IMR-90 (cell line): ENCODE measurements at regions not wholly inside any gene's neighbourhood (a gene's known extent, or its start where the extent isn't known, plus 50 kb on each side); places are given as distances from the start of the nearest gene placed in this dataset.

Experiments used
- ATAC-seq: fragments of 200-7000 bp; cut with Tn5 transposase; 2 replicates; pipeline ENCODE4 v1.9.1; 2020; ENCODE audit warnings: low read depth, mild to moderate bottlenecking, moderate library complexity
- BruUV-seq: library from RNA; stranded (reverse); fragments of 400-500 nt; replicated peaks from 2 replicates; lab custom pipeline; 2021; lab: Mats Ljungman, UMichigan
- CTCF ChIA-PET: fragments of 300-600 bp; formaldehyde crosslinking; extraction: SDS; loops from one replicate; lab custom pipeline; 2021; ENCODE audit warnings: antibody characterized with exemption; lab: Yijun Ruan, JAX
- POLR2A ChIA-PET: fragments of 300-600 bp; sonication (Branson Sonifier 250); formaldehyde crosslinking; loops from one replicate; lab custom pipeline; 2022; ENCODE audit warnings: antibody characterized with exemption; ENCODE audit not compliant: unreplicated experiment; lab: Charles Lee
- DNase-seq: peaks from one replicate; pipeline ENCODE4 v3.0.0; 2013
- H2AFZ ChIP-seq: replicated peaks from 2 replicates; pipeline ENCODE3; 2013; ENCODE audit warnings: low read length, mild to moderate bottlenecking; ENCODE audit not compliant: poor library complexity
- H2AK5ac ChIP-seq: 2 replicates; pipeline ENCODE4 v1.6.1; 2013; ENCODE audit warnings: low read depth, low read length, inconsistent platforms
- H2AK9ac ChIP-seq: replicated peaks from 2 replicates; pipeline ENCODE3; 2013; ENCODE audit warnings: mild to moderate bottlenecking, low read depth, low read length, moderate library complexity; ENCODE audit not compliant: poor library complexity
- H2BK120ac ChIP-seq: 2 replicates; pipeline ENCODE4 v1.6.1; 2013; ENCODE audit warnings: low read depth, low read length, inconsistent platforms
- H2BK15ac ChIP-seq: 3 replicates; pipeline ENCODE4 v1.6.1; 2013; ENCODE audit warnings: low read depth, low read length, inconsistent platforms
- H2BK20ac ChIP-seq: 2 replicates; pipeline ENCODE4 v1.6.1; 2013; ENCODE audit warnings: low read depth, mild to moderate bottlenecking, inconsistent platforms, low read length, moderate library complexity
- H2BK5ac ChIP-seq: 2 replicates; pipeline ENCODE4 v1.6.1; 2013; ENCODE audit warnings: mild to moderate bottlenecking, low read depth, low read length, inconsistent platforms; ENCODE audit not compliant: poor library complexity, severe bottlenecking
- H3K14ac ChIP-seq: replicated peaks from 2 replicates; pipeline ENCODE4 v1.6.1; 2013; ENCODE audit warnings: low read depth, low read length, inconsistent platforms
- H3K18ac ChIP-seq: 2 replicates; pipeline ENCODE4 v1.6.1; 2013; ENCODE audit warnings: low read depth, low read length, control low read depth
- H3K23ac ChIP-seq: 2 replicates; pipeline ENCODE4 v1.6.1; 2013; ENCODE audit warnings: low read depth, low read length, inconsistent platforms
- H3K27ac ChIP-seq: 2 replicates; pipeline ENCODE4 v1.5.1; 2013; ENCODE audit warnings: mild to moderate bottlenecking, control low read depth, low read length; ENCODE audit not compliant: insufficient read depth
- H3K27me3 ChIP-seq: 2 replicates; pipeline ENCODE4 v1.6.1; 2013; ENCODE audit warnings: low read length; ENCODE audit not compliant: control insufficient read depth, insufficient read depth
- H3K36me3 ChIP-seq: 2 replicates; pipeline ENCODE4 v1.6.1; 2013; ENCODE audit warnings: low read length, mixed read lengths; ENCODE audit not compliant: control insufficient read depth, insufficient read depth
- H3K4ac ChIP-seq: 2 replicates; pipeline ENCODE4 v1.6.1; 2013; ENCODE audit warnings: low read depth, low read length, inconsistent platforms
- H3K4me1 ChIP-seq: 2 replicates; pipeline ENCODE4 v1.6.1; 2013; ENCODE audit warnings: low read length, mixed read lengths; ENCODE audit not compliant: control insufficient read depth, insufficient read depth
- H3K4me2 ChIP-seq: 2 replicates; pipeline ENCODE4 v1.6.1; 2013; ENCODE audit warnings: low read depth, mild to moderate bottlenecking, control low read depth, low read length, moderate library complexity
- H3K4me3 ChIP-seq: 2 replicates; pipeline ENCODE4 v1.5.1; 2013; ENCODE audit warnings: low read depth, mild to moderate bottlenecking, control low read depth, low read length, moderate library complexity; ENCODE audit not compliant: insufficient read depth
- H3K56ac ChIP-seq: 2 replicates; pipeline ENCODE4 v1.6.1; 2013; ENCODE audit warnings: low read length, inconsistent platforms; ENCODE audit not compliant: insufficient read depth; ENCODE audit errors: extremely low read depth
- H3K79me1 ChIP-seq, 2 experiments: 2 replicates each; pipeline ENCODE4 v1.6.1; 2013; ENCODE audit warnings: low read length in 2 of 2, inconsistent platforms in 1 of 2, low read depth in 1 of 2
- H3K9ac ChIP-seq: 2 replicates; pipeline ENCODE4 v1.6.1; 2013; ENCODE audit warnings: low read depth, low read length, control low read depth
- H3K9me1 ChIP-seq: 2 replicates; pipeline ENCODE4 v1.6.1; 2013; ENCODE audit warnings: low read length, inconsistent platforms; ENCODE audit not compliant: insufficient read depth
- H3K9me3 ChIP-seq: 2 replicates; pipeline ENCODE4 v1.6.1; 2013; ENCODE audit warnings: low read length; ENCODE audit not compliant: control insufficient read depth, insufficient read depth
- H4K20me1 ChIP-seq: 2 replicates; pipeline ENCODE4 v1.6.1; 2013; ENCODE audit warnings: low read length, inconsistent platforms; ENCODE audit not compliant: insufficient read depth
- H4K5ac ChIP-seq: 2 replicates; pipeline ENCODE4 v1.6.1; 2013; ENCODE audit warnings: mild to moderate bottlenecking, low read depth, low read length, control low read depth
- H4K8ac ChIP-seq, 2 experiments: 2 replicates each; pipeline ENCODE4 v1.6.1; 2013; ENCODE audit warnings: low read depth in 2 of 2, low read length in 2 of 2, control low read depth in 1 of 2, inconsistent platforms in 1 of 2
- H4K91ac ChIP-seq: 2 replicates; pipeline ENCODE4 v1.6.1; 2013; ENCODE audit warnings: low read depth, low read length, inconsistent platforms; ENCODE audit not compliant: insufficient read depth
- CEBPB ChIP-seq: IDR thresholded peaks from 2 replicates; pipeline ENCODE4 v1.6.1; 2012; ENCODE audit warnings: low read depth, low read length, improper control_type of control experiment
- CHD1 ChIP-seq: IDR thresholded peaks from 2 replicates; pipeline ENCODE4 v1.6.1; 2012; ENCODE audit warnings: low read depth, low read length, improper control_type of control experiment
- FOS ChIP-seq: fragments of 150-350 bp; IDR thresholded peaks from 2 replicates; pipeline ENCODE4 v1.6.1; 2016; ENCODE audit warnings: low read depth, low read length
- USF2 ChIP-seq: fragments of 150-350 bp; IDR thresholded peaks from 2 replicates; pipeline ENCODE4 v1.6.1; 2017; ENCODE audit warnings: mild to moderate bottlenecking, antibody characterized with exemption, low read length, low read depth
- WGBS, 2 experiments: methylation state at CpG; one replicate each; pipeline versions ENCODE4 v1.1.5 to v1.1.7; 2013; ENCODE audit warnings: missing lambda C conversion rate in 2 of 2; ENCODE audit not compliant: insufficient read length in 1 of 2; ENCODE audit errors: extremely low coverage in 2 of 2; 5-methylcytosine and 5-hydroxymethylcytosine counted together
- dilution Hi-C: fragments of 300-500 bp; cut with HindIII; formaldehyde crosslinking; loops from one replicate; pipeline ENCODE4 v1.14.3; 2018; ENCODE audit warnings: low sequenced_read_pairs; ENCODE audit not compliant: unreplicated experiment
- in situ Hi-C: fragments of 300-500 bp; cut with MboI; formaldehyde crosslinking; loops from 3 replicates; pipeline ENCODE4 v1.14.3; 2019; ENCODE audit warnings: low sequenced_read_pairs, inconsistent platforms, mixed read lengths
- intact Hi-C: fragments of 100-400 bp; cut with micrococcal nuclease; formaldehyde crosslinking; loops from 2 replicates; pipeline ENCODE4 v1.10.0; 2022

- Histone ChIP-seq H3K4me3 (no peak overlapping the region), H4K8ac (no peak overlapping the region), H4K5ac (no peak overlapping the region), H3K27me3 (no peaks in the 10 kb centered on the region), H3K14ac (no peak overlapping the region), H3K4me1 (no peaks in the 10 kb centered on the region), H2BK120ac (no peak overlapping the region), H3K36me3 (no peaks in the 10 kb centered on the region), H3K79me1 (no peaks in the 10 kb centered on the region), H3K9me1 (no peaks in the 10 kb centered on the region), H4K91ac (no peak overlapping the region), H2AFZ (no peak overlapping the region), H3K4ac (no peak overlapping the region), H2BK15ac (no peak overlapping the region), H2AK9ac (no peak overlapping the region), H3K23ac (no peak overlapping the region), H3K18ac (no peak overlapping the region), H3K9ac (no peak overlapping the region), H2BK5ac (no peak overlapping the region), H2AK5ac (no peak overlapping the region), H3K27ac (no peak overlapping the region), H3K56ac (no peak overlapping the region), H3K4me2 (no peak overlapping the region), H2BK20ac (no peak overlapping the region), H3K9me3 (0 out of 2 replicates have a peak, but pooled peaks cover 2% of the 10 kb centered on the region), H4K20me1 (no peaks in the 10 kb centered on the region)
- BruUV-seq = no TSS peak
- ChIA-PET POLR2A (no interaction called here), CTCF (no interaction called here)
- DNase-seq (no peak), ATAC-seq (no peak)
- in situ Hi-C loops = no loop called here
- WGBS, 2 experiments = no CpG with 5 or more reads among the region's 2 CpGs
- dilution Hi-C loops = no loop called here
- no peak for TF ChIP-seq FOS
- no peak for TF ChIP-seq CEBPB
- TF ChIP-seq USF2 = no peak
- TF ChIP-seq CHD1 = no peak
- intact Hi-C loops = no loop called here
These were observed 353.1 kb upstream of the ANO5 start for GRCh38 chr11:21839796-21840195.
